Stomach (tissue), 4 donors: ENCODE measurements at regions not wholly inside any gene's neighbourhood (a gene's known extent, or its start where the extent isn't known, plus 50 kb on each side); places are given as distances from the start of the nearest gene placed in this dataset.

ENCODE experiments used
- CTCF ChIP-seq, 7 experiments: fragments of 450-650 bp in 4 of 7; fragments of 200-600 bp in 3 of 7; sonication (generic) in 3 of 7; IDR thresholded peaks; one replicate each; pipeline ENCODE4 v1.5.1; 2016 to 2019; ENCODE audit warnings: antibody characterized with exemption in 7 of 7, control low read depth in 2 of 7, mild to moderate bottlenecking in 1 of 7
- POLR2A ChIP-seq, 4 donors: fragments of 450-650 bp; IDR thresholded peaks; one replicate each; pipeline ENCODE4 v1.6.1; 2016; ENCODE audit warnings: antibody characterized with exemption in 4 of 4, control low read depth in 2 of 4, mild to moderate bottlenecking in 1 of 4, moderate library complexity in 1 of 4
- POLR2AphosphoS5 ChIP-seq, 3 donors: sonication (generic); formaldehyde crosslinking; IDR thresholded peaks; one replicate each; pipeline ENCODE4 v1.6.1; 2016; ENCODE audit warnings: antibody characterized with exemption in 3 of 3

- TF ChIP-seq CTCF (IDR thresholded peaks at IDR 0.05) = no peak
- TF ChIP-seq POLR2AphosphoS5 (IDR thresholded peaks at IDR 0.05) = no peak
- no peak for TF ChIP-seq POLR2A (IDR thresholded peaks at IDR 0.05)
These were observed 559.3 kb upstream of the B3GAT1 start for GRCh38 chr11:134971381-134971780.
